Colonic mucosa (tissue), 4 donors: ENCODE measurements at regions not wholly inside any gene's neighbourhood (a gene's known extent, or its start where the extent isn't known, plus 50 kb on each side); places are given as distances from the start of the nearest gene placed in this dataset.

Experiments
- DNase-seq: peaks from one replicate; pipeline ENCODE4 v3.0.0-alpha.2; 2020
- H3K27ac ChIP-seq: fragments of 200-600 bp; one replicate; pipeline ENCODE4 v1.8.0; 2021
- H3K27me3 ChIP-seq: fragments of 200-600 bp; one replicate; pipeline ENCODE4 v1.8.0; 2021
- H3K36me3 ChIP-seq: fragments of 200-600 bp; one replicate; pipeline ENCODE4 v1.8.0; 2021
- H3K4me1 ChIP-seq: fragments of 200-600 bp; one replicate; pipeline ENCODE4 v1.8.0; 2021; ENCODE audit warnings: mild to moderate bottlenecking
- H3K4me3 ChIP-seq: fragments of 200-600 bp; one replicate; pipeline ENCODE4 v1.8.0; 2021
- H3K9ac ChIP-seq, 2 donors: one replicate each; pipeline ENCODE4 v1.7.0; 2013; ENCODE audit warnings: control low read depth in 2 of 2, low read depth in 2 of 2, low read length in 2 of 2
- H3K9me3 ChIP-seq: fragments of 200-600 bp; one replicate; pipeline ENCODE4 v1.8.0; 2021
- CTCF ChIP-seq: fragments of 200-600 bp; IDR thresholded peaks from one replicate; pipeline ENCODE4 v1.8.0; 2022; ENCODE audit warnings: antibody characterized with exemption, mild to moderate bottlenecking
- intact Hi-C: fragments of 100-400 bp; cut with DNase I; formaldehyde crosslinking; loops from one replicate; pipeline ENCODE4 v1.14.1; 2022
- donor health status: healthy.
- donor health status: DM: no; HTN: no; CAD: no.
- donor health status: DM: no; HTN: no; CAD: no.

DNA sequence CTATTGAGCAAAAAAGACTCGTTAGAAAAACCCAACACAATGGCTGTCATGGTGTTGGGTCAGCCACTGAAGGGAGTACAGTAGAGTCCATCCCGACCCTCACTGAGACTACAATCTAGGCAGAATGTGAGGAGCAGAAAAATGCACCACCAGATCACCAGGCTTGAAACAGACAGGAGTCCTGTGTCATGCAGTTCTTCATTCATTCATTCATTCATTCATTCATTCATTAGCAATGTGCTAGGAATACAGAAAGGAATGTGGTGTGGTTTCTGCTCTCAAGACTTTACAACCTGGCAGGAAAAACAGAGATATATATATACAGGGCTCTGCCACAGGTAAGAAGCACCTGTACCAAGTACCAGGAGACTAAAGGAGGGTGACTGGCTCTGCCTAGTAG lies 392.3 kb downstream of the OMA1 start:
- no peaks in the 10 kb centered on the region for H3K36me3 ChIP-seq
- TF ChIP-seq CTCF = no peak
- H3K4me1 ChIP-seq = no peaks in the 10 kb centered on the region
- H3K27me3 ChIP-seq = no peaks in the 10 kb centered on the region
- H3K9ac ChIP-seq = no peak overlapping the region
- intact Hi-C loops = loop anchor here (10.0 kb wide), 1 partner anchor 1319 kb away; no protein-coding TSS in a partner anchor
- no peak for DNase-seq
- no peaks in the 10 kb centered on the region for H3K9me3 ChIP-seq
- H3K4me3 ChIP-seq = no peak overlapping the region
- H3K27ac ChIP-seq = no peak overlapping the region

DNA sequence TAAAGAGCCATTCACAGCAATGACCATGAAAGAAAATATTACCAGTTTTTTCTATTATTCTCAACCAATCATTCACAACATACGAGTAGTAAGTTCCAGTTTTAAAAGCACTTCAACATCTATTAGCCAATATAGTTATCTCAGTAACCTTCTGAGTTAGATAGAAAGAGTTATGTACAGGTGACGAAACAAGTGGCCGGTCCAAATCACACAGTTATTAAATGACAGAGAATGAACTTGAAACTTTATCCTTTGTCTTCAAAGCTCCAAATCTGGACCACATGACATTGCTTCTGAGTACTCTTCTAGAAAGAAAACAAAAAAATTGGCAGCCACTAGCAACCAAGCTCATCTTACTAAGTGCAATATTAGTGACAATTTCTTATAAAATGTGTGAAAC lies 393.8 kb downstream of the OMA1 start:
- H3K27ac ChIP-seq = no peak overlapping the region
- no peak overlapping the region for H3K4me3 ChIP-seq
- intact Hi-C loops = loop anchor here (10.0 kb wide), 1 partner anchor 1318 kb away; no protein-coding TSS in a partner anchor
- no peaks in the 10 kb centered on the region for H3K4me1 ChIP-seq
- no peak for DNase-seq
- H3K9ac ChIP-seq = no peak overlapping the region
- H3K36me3 ChIP-seq = no peaks in the 10 kb centered on the region
- H3K27me3 ChIP-seq = no peaks in the 10 kb centered on the region
- H3K9me3 ChIP-seq = no peaks in the 10 kb centered on the region
- TF ChIP-seq CTCF = no peak

DNA sequence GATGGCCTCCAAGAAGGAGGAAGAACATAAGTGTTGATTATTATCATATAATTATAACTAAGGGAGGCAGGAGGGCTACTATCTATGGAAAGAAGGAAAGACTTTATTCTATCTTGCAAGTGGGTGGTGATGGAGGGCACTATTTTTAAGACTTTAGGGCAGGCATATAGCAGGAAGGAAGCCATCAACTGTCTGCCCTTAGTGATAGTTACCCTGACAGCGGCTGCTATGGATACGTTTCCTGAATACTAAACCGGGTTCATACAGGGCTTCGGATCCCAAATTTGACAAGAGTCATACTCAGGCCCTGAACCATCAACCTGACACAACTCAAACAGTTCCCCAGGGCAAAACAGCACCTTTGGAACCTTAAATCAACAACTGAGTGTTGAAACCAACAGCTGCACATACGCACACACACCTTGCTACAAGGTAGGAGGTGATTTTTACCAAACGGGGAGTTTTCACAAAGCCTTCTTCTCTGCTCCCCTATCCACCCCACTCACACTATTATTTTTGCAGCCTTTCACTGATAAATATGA lies 397.2 kb downstream of the OMA1 start:
- no peak overlapping the region for H3K9ac ChIP-seq
- TF ChIP-seq CTCF = no peak
- no peaks in the 10 kb centered on the region for H3K4me1 ChIP-seq
- no peaks in the 10 kb centered on the region for H3K36me3 ChIP-seq
- no peak for DNase-seq
- no peaks in the 10 kb centered on the region for H3K9me3 ChIP-seq
- intact Hi-C loops = no loop called here
- H3K27ac ChIP-seq = no peak overlapping the region
- H3K27me3 ChIP-seq = no peaks in the 10 kb centered on the region
- H3K4me3 ChIP-seq = no peak overlapping the region

- H3K9me3 ChIP-seq = no peaks in the 10 kb centered on the region
- no peaks in the 10 kb centered on the region for H3K27me3 ChIP-seq
- no peak overlapping the region for H3K9ac ChIP-seq
- no peaks in the 10 kb centered on the region for H3K4me1 ChIP-seq
- H3K27ac ChIP-seq = no peak overlapping the region
- no peak for DNase-seq
- no peak overlapping the region for H3K4me3 ChIP-seq
- no peak for TF ChIP-seq CTCF
- intact Hi-C loops = no loop called here
- no peaks in the 10 kb centered on the region for H3K36me3 ChIP-seq
Observed at GRCh38 chr1:58144698-58145270, 401.7 kb downstream of the OMA1 start.

GRCh38 chr1:58143972-58144697 lies 402.4 kb downstream of the OMA1 start:
- H3K9me3 ChIP-seq = no peaks in the 10 kb centered on the region
- intact Hi-C loops = no loop called here
- H3K4me1 ChIP-seq = no peaks in the 10 kb centered on the region
- DNase-seq = no peak
- H3K27me3 ChIP-seq = no peaks in the 10 kb centered on the region
- H3K36me3 ChIP-seq = no peaks in the 10 kb centered on the region
- no peak overlapping the region for H3K27ac ChIP-seq
- TF ChIP-seq CTCF = no peak
- no peak overlapping the region for H3K4me3 ChIP-seq
- no peak overlapping the region for H3K9ac ChIP-seq
